MCF 10A (cell line): ENCODE measurements at regions not wholly inside any gene's neighbourhood (a gene's known extent, or its start where the extent isn't known, plus 50 kb on each side); places are given as distances from the start of the nearest gene placed in this dataset.

ENCODE experiments used
- BruUV-seq: library from RNA; stranded (reverse); fragments of 400-500 nt; replicated peaks from 2 replicates; lab custom pipeline; 2021; lab: Mats Ljungman, UMichigan
- CTCF ChIA-PET: fragments of 300-600 bp; sonication (Branson Sonifier 250); formaldehyde crosslinking; extraction: SDS; loops from one replicate; lab custom pipeline; 2021; ENCODE audit warnings: antibody characterized with exemption, inconsistent platforms; lab: Yijun Ruan, JAX
- POLR2A ChIA-PET: fragments of 300-600, 350-650 bp; sonication (Branson Sonifier 250); formaldehyde crosslinking; extraction: SDS; loops from one replicate; lab custom pipeline; 2020; ENCODE audit warnings: antibody characterized with exemption, inconsistent platforms; lab: Yijun Ruan, JAX
- DNase-seq: peaks from one replicate; pipeline ENCODE4 v3.0.0-alpha.2; 2018; ENCODE audit not compliant: unreplicated experiment
- H3K27ac Mint-ChIP-seq: one replicate; pipeline ENCODE4 v1.8.0; 2022; ENCODE audit warnings: mild to moderate bottlenecking, low read depth, mixed read lengths; ENCODE audit not compliant: unreplicated experiment
- H3K27me3 Mint-ChIP-seq: one replicate; pipeline ENCODE4 v1.8.0; 2022; ENCODE audit warnings: mixed read lengths; ENCODE audit not compliant: insufficient read depth, unreplicated experiment
- H3K36me3 Mint-ChIP-seq: one replicate; pipeline ENCODE4 v1.8.0; 2022; ENCODE audit warnings: mild to moderate bottlenecking, moderate library complexity, mixed read lengths; ENCODE audit not compliant: insufficient read depth, unreplicated experiment
- H3K4me1 Mint-ChIP-seq: one replicate; pipeline ENCODE4 v1.8.0; 2022; ENCODE audit warnings: mixed read lengths; ENCODE audit not compliant: insufficient read depth, unreplicated experiment
- H3K4me3 Mint-ChIP-seq: one replicate; pipeline ENCODE4 v1.8.0; 2022; ENCODE audit warnings: mild to moderate bottlenecking, moderate library complexity, mixed read lengths; ENCODE audit not compliant: unreplicated experiment
- H3K9me3 Mint-ChIP-seq: one replicate; pipeline ENCODE4 v1.8.0; 2022; ENCODE audit warnings: mixed read lengths; ENCODE audit not compliant: unreplicated experiment
- intact Hi-C: fragments of 100-400 bp; cut with micrococcal nuclease; formaldehyde crosslinking; loops from 2 replicates; pipeline ENCODE4 v1.14.1; 2022
- TF ChIP-seq, protein P1 (sequence below): fragments of 200-600 bp; IDR thresholded peaks from one replicate; pipeline ENCODE4 v1.8.0; 2022; ENCODE audit warnings: antibody characterized with exemption, mild to moderate bottlenecking; ENCODE audit not compliant: unreplicated experiment

DNA sequence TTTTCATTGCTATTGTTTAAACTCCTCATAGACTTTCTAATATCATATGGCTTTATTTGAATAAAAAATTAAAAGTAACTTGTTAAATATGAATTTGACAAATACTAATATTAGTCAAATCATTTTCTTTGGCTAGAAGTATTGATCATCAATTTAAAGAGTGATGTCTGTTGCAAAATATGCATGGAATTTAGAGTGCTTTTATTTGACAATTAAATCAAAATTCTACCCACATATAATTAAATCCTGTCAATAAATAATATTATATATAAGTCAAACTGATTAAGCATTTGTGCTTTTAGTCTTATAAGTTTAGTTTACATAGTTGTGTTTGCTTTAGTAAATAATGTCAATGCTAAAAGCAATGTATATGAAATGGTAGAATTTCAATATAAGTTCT, 318.6 kb upstream of the ROBO1 start:
- H3K9me3 Mint-ChIP-seq: no peaks in the 10 kb centered on the region
- DNase-seq: no peak

DNA sequence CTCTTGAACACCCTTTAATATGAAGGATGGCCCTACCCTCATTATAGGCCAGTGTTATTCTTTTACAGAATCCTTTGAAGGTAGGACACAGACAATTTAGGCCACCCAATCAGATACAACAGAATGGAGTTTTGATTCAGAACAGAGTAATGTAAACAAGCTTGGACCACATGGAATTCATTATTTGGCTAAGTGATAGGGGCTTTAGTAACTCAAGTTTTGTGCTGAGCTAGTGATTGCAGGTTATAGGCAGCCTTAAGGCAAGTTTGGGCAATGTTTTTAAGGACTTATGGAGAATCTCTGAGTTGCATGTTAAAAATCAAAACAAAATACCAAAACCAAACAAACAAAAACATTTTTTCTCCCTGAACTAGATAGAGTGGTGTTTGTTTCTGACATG, 312.1 kb upstream of the ROBO1 start:
- no peak for DNase-seq
- no TSS peak for BruUV-seq
- no peaks in the 10 kb centered on the region for H3K27me3 Mint-ChIP-seq
- ChIA-PET POLR2A (no interaction called here), CTCF (interaction anchor here (0.6 kb wide), 1 partner anchor 16 kb away, joined by 3 read pairs; no protein-coding TSS in a partner anchor)
- H3K4me3 Mint-ChIP-seq: no peak overlapping the region
- H3K36me3 Mint-ChIP-seq: no peaks in the 10 kb centered on the region
- intact Hi-C loops: no loop called here
- TF ChIP-seq, protein P1, sequence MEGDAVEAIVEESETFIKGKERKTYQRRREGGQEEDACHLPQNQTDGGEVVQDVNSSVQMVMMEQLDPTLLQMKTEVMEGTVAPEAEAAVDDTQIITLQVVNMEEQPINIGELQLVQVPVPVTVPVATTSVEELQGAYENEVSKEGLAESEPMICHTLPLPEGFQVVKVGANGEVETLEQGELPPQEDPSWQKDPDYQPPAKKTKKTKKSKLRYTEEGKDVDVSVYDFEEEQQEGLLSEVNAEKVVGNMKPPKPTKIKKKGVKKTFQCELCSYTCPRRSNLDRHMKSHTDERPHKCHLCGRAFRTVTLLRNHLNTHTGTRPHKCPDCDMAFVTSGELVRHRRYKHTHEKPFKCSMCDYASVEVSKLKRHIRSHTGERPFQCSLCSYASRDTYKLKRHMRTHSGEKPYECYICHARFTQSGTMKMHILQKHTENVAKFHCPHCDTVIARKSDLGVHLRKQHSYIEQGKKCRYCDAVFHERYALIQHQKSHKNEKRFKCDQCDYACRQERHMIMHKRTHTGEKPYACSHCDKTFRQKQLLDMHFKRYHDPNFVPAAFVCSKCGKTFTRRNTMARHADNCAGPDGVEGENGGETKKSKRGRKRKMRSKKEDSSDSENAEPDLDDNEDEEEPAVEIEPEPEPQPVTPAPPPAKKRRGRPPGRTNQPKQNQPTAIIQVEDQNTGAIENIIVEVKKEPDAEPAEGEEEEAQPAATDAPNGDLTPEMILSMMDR: no peak
- H3K27ac Mint-ChIP-seq: no peak overlapping the region
- H3K4me1 Mint-ChIP-seq: no peaks in the 10 kb centered on the region
- no peaks in the 10 kb centered on the region for H3K9me3 Mint-ChIP-seq

More for the DNA sequence above, 318.6 kb upstream of the ROBO1 start:
- Mint-ChIP-seq H3K4me3 (no peak overlapping the region), H3K4me1 (no peaks in the 10 kb centered on the region), H3K36me3 (no peaks in the 10 kb centered on the region), H3K27me3 (no peaks in the 10 kb centered on the region), H3K27ac (no peak overlapping the region)
- intact Hi-C loops: no loop called here
- TF ChIP-seq, protein P1: no peak
- BruUV-seq: no TSS peak
- CTCF ChIA-PET: no interaction called here
- POLR2A ChIA-PET: no interaction called here

DNA sequence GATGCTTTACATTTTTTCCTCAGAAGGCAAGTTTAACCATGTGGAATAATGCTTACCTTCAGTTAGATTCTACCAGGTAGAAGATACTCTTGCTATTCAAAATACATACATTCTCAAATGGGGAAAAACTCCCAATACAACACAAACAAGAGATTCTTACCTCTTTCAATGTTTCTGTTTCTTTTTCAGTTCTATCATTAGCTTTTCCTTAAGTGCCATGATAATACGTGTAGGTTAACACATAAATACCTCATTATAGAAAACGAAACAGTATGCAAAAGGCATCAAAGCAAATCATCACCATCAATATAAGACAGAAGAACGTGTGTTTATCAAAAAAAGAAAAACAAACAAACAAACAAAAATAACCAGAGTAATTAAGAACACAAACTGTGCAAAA, 300.7 kb upstream of the ROBO1 start:
- Mint-ChIP-seq H3K27me3 (no peaks in the 10 kb centered on the region), H3K9me3 (peaks cover 15% of the 10 kb centered on the region), H3K36me3 (no peaks in the 10 kb centered on the region), H3K4me1 (no peaks in the 10 kb centered on the region), H3K4me3 (no peak overlapping the region), H3K27ac (no peak overlapping the region)
- DNase-seq: no peak
- no TSS peak for BruUV-seq
- intact Hi-C loops: no loop called here
- CTCF ChIA-PET: no interaction called here
- TF ChIP-seq, protein P1: no peak
- POLR2A ChIA-PET: no interaction called here

DNA sequence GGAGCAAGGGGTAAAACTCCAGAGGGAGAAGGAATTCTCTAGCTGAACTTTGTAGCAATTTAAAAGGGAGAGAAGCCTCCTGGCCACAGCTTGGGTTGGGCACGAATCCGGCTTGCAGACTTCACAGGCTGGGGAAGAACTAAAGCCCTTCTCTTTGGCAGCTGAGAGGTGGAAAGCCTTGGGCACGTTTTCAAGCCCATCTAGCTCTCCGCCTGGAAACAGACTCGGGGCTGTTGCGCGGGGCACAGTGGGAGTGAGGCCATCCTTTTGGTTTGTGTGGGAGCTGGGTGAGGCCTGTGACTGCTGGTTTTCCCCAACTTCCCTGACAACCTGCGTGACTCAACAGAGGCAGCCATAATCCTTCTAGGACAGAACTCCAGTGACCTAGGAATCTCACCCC, 295.7 kb upstream of the ROBO1 start:
- Mint-ChIP-seq H3K4me3 (no peak overlapping the region), H3K27ac (no peak overlapping the region), H3K9me3 (peaks cover 8% of the 10 kb centered on the region), H3K27me3 (no peaks in the 10 kb centered on the region), H3K4me1 (no peaks in the 10 kb centered on the region), H3K36me3 (no peaks in the 10 kb centered on the region)
- ChIA-PET POLR2A (no interaction called here), CTCF (interaction anchor here (0.6 to 0.7 kb wide), 3 partner anchors 12 to 624 kb away, joined by 3 read pairs; no protein-coding TSS in a partner anchor)
- BruUV-seq: no TSS peak
- DNase-seq: no peak
- TF ChIP-seq, protein P1: no peak
- intact Hi-C loops: loop anchor here (5.0 kb wide), 1 partner anchor 624 kb away; no protein-coding TSS in a partner anchor
